ENCODE measurements at regions not wholly inside any gene's neighbourhood (a gene's known extent, or its start where the extent isn't known, plus 50 kb on each side); places are given as distances from the start of the nearest gene placed in this dataset.
"Not testable (repeated sequence)": the region's sequence is repeated elsewhere in the genome, so short reads cannot be mapped to it uniquely, and the experiment has no call there.

DNA sequence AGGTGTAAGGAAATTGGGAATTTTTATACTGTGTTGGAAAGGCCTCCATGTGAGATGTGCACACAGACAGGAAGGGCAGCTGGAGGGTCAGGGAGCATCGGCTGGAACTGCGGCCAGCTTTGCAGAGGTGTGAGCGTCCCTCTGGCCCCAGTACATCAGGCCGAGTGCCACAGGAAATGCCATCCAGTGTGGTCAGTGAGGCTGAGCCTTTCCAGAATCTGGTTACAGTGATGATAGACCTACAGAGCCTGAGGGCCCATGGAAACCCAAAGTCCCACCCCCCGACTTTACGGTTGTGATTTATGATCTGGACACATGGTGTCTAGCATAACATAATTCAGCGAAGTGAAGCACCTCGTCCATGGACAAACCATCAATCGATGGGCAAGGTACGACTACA, 137.3 kb upstream of the PDE10A start:
- no peak for DNase-seq (ENCODE audit: low read depth in 1 of 2, low spot score in 1 of 2)

- DNase-seq (ENCODE audit: low read depth in 1 of 2, low spot score in 1 of 2): no peak
These were observed 136.5 kb upstream of the PDE10A start for GRCh38 chr6:165799391-165800153.

DNA sequence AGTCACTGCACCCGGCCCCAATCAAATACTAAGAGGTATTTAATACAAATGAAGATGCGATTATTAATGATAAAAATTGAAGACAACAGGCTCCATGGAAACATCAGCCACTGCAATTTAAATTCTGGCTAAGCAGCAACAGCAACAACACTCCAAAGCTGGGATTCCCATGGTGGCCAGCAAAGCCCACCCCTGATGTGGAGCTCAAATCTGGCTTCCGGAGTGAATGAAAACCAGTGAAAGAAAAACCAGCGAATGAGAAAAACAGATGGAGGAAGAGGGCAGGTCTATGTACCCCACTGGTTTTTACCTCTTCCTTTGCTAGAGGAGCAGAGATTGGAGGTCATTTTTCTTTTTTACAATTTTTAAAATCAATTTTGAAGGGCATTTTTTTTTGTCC, 135.9 kb upstream of the PDE10A start:
- DNase-seq (ENCODE audit: low read depth in 1 of 2, low spot score in 1 of 2): no peak

- no peak for DNase-seq (ENCODE audit: low read depth in 1 of 2, low spot score in 1 of 2)
These were observed 131.1 kb upstream of the PDE10A start for GRCh38 chr6:165794179-165794601.

GRCh38 chr6:165793287-165793825, 130.3 kb upstream of the PDE10A start:
- DNase-seq (ENCODE audit: low read depth in 1 of 2, low spot score in 1 of 2): no peak

GRCh38 chr6:165791876-165792437, 128.9 kb upstream of the PDE10A start:
- no peak for DNase-seq (ENCODE audit: low read depth in 1 of 2, low spot score in 1 of 2)

DNA sequence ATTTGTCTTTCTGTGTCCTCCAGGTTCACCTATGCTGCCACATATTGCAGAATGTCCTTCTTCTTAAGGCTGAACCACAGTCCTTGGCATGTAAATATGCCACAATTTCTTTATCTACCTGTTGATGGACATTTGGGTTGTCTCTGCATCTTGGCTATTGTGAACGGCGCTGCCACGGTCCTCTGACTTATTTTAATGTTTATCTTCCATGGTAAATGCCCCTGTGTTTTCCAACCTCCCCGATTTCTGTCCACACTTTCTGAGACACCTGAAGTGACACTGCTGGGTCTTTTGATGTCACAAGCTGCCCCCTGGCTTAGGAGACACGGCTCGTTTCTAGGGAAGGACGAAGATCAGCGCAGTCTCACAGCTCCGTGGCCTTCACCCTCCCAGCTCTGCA, 128.3 kb upstream of the PDE10A start:
- no peak for DNase-seq (ENCODE audit: low read depth in 1 of 2, low spot score in 1 of 2)

GRCh38 chr6:165782812-165783211, 119.8 kb upstream of the PDE10A start:
- no peak for DNase-seq (ENCODE audit: low read depth in 1 of 2, low spot score in 1 of 2)

GRCh38 chr6:165782134-165782533, 119.1 kb upstream of the PDE10A start:
- DNase-seq (ENCODE audit: low read depth in 1 of 2, low spot score in 1 of 2): no peak

GRCh38 chr6:165777680-165778079, 114.6 kb upstream of the PDE10A start:
- no peak for DNase-seq (ENCODE audit: low read depth in 1 of 2, low spot score in 1 of 2)

GRCh38 chr6:165776691-165777090, 113.7 kb upstream of the PDE10A start:
- DNase-seq (ENCODE audit: low read depth in 1 of 2, low spot score in 1 of 2): no peak

- DNase-seq (ENCODE audit: low read depth in 1 of 2, low spot score in 1 of 2): no peak
These were observed 112.7 kb upstream of the PDE10A start for GRCh38 chr6:165775721-165776120.

GRCh38 chr6:165774903-165775601, 112.0 kb upstream of the PDE10A start:
- DNase-seq (ENCODE audit: low read depth in 1 of 2, low spot score in 1 of 2): no peak

DNA sequence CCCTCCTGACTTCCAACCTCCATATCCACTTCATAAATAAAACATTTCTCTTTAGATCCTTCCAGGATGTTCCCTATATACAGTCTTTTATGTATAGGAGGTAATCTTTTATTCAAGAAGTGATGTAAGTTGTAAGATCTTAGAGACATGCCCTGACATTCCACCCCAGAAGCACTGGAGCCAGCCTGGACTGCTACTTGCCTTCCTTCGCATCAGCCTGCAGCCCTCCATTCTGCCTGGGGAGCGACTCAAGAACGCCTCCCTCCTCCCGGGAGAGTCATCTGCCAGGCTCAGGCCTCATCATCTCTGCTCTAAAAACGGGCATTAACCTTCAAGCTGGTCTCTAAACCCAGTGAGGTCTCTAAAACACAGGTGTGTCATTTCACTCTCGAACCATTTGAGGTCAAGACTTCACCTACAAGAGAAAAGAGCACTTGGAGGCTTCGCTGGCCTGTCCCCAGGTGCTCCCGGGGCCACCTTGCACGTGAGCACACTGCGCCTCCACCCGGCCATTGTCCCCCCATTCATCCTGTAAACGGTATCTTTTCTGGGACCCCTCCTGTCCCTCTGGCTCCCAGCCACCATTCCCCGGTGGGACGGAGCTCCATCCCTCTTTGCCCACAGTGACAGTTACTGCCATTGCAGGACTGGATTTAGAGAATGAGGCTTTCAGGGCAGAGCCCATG, 107.5 kb upstream of the PDE10A start:
- DNase-seq (ENCODE audit: low read depth in 1 of 2, low spot score in 1 of 2): no peak

DNA sequence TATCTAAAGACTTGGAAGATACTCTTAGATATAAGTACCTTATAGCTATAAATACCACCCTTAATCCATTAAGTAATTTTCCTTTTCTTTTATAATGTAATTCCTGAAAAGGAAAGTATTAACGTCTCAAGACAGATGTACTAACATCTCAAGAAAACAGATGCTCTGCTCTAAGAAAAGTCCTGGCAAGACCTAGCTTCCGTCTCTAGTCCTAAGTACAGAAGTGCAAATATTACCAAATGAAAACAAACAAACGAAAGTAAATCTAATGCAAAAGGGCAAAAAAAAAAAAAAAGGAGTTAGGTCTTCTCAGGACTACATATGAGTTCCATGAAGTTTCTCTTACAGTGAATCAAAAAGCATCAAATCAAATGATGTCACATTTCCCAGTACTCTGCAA, 106.8 kb upstream of the PDE10A start:
- no peak for DNase-seq (ENCODE audit: low read depth in 1 of 2, low spot score in 1 of 2)

DNA sequence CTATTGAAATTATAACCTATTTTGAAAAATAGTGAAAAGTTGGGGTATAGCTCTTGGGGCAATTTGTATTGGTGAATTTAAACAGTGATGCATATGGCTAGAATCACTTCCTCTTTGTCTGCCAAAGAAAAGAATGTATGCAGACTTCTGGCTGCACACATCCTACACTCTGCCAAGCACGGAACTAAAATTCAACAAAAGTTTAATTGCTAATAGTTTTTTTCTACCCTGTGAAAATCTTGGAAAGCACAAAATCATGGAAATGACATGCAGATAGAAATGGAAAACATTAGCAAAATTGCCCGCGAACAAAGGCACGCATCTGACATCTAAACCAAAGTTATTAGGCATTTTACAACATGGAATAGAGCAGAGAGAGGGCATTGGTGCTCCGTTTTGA, 106.4 kb upstream of the PDE10A start:
- no peak for DNase-seq (ENCODE audit: low read depth in 1 of 2, low spot score in 1 of 2)

DNA sequence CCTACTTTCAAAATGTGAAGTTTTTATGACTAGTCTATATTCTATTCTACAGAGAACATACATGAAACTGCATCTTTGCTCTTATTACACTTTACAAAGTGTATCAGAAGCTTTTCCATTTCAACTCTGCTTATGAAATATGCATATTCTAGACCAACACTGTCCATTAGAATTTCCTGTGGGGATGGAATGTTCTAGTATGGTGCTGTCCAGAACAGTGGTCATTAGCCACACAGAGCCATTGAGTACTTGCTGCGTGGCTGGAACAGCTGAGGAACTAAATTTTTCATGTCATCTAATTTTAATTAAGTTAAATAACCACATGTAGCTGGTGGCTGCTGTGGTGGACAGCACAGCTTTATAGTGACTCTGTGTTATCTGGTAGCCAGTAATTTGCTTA, 105.9 kb upstream of the PDE10A start:
- no peak for DNase-seq (ENCODE audit: low read depth in 1 of 2, low spot score in 1 of 2)

GRCh38 chr6:165767228-165767627, 104.2 kb upstream of the PDE10A start:
- no peak for DNase-seq (ENCODE audit: low read depth in 1 of 2, low spot score in 1 of 2)

DNA sequence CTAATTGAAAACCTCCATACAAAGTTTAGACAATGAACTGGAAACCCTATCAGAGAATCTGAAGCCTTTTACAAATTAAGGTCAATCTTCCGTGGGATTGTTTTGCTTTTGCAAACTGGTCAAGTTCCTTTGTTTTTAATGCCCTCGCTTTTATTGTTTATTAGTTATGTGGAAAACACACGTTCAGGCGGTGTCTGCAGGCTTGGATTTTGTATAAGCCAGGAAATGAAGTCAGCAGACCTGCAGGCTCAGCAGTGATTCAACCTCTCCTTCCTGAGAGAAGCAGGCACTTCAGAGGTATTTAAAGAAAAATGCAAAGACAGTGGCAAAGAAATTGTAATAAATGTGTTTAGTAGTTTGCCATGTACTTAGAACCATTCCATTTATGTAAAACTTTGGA, 103.4 kb upstream of the PDE10A start:
- no peak for DNase-seq (ENCODE audit: low read depth in 1 of 2, low spot score in 1 of 2)

DNA sequence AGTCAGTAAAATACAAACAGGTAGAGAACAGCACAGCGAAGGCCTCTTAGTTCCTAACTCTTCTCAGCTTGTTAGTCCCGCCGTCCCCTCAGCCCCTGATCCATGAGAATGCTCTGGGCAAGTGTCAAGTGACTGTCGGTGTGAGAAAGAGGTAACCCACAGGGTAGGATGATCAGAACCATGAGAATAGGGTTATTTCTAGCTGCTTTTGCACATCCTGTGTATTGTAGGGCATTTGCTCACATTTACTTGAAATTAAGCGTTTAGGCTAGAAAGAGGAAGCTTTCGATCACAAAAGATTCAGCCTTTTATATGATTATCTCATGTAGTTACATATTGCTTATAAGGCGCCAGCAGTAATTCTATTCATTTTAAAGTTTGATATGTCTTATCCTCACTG, 103.0 kb upstream of the PDE10A start:
- no peak for DNase-seq (ENCODE audit: low read depth in 1 of 2, low spot score in 1 of 2)

GRCh38 chr6:165765256-165765655, 102.2 kb upstream of the PDE10A start:
- not testable (repeated sequence) for DNase-seq (ENCODE audit: low read depth in 1 of 2, low spot score in 1 of 2)

- DNase-seq (ENCODE audit: low read depth in 1 of 2, low spot score in 1 of 2): no peak
These were observed 99.8 kb upstream of the PDE10A start for GRCh38 chr6:165762876-165763275.
